ENCODE measurements at regions not wholly inside any gene's neighbourhood (a gene's known extent, or its start where the extent isn't known, plus 50 kb on each side); places are given as distances from the start of the nearest gene placed in this dataset.

GRCh38 chr3:148319960-148320359, 377.7 kb upstream of the AGTR1 start:
- no peaks in the 10 kb centered on the region for H3K4me1 ChIP-seq (ENCODE audit: control insufficient read depth, insufficient read depth, low read length)
- no peaks in the 10 kb centered on the region for H3K36me3 ChIP-seq (ENCODE audit: control insufficient read depth, insufficient read depth, low read length)
- no peaks in the 10 kb centered on the region for H3K27me3 ChIP-seq (ENCODE audit: control insufficient read depth, insufficient read depth, low read length)
- no peak overlapping the region for H3K4me3 ChIP-seq (ENCODE audit: low read length)
- no peak overlapping the region for H3K9ac ChIP-seq (ENCODE audit: low read length)
- no peaks in the 10 kb centered on the region for H3K9me3 ChIP-seq (ENCODE audit: control insufficient read depth, low read length)

GRCh38 chr3:148329481-148330235, 368.0 kb upstream of the AGTR1 start:
- Histone ChIP-seq H3K9ac (ENCODE audit: low read length) (no peak overlapping the region), H3K9me3 (ENCODE audit: control insufficient read depth, low read length) (no peaks in the 10 kb centered on the region), H3K4me1 (ENCODE audit: control insufficient read depth, insufficient read depth, low read length) (no peaks in the 10 kb centered on the region), H3K4me3 (ENCODE audit: low read length) (no peak overlapping the region), H3K27me3 (ENCODE audit: control insufficient read depth, insufficient read depth, low read length) (no peaks in the 10 kb centered on the region), H3K36me3 (ENCODE audit: control insufficient read depth, insufficient read depth, low read length) (no peaks in the 10 kb centered on the region)

DNA sequence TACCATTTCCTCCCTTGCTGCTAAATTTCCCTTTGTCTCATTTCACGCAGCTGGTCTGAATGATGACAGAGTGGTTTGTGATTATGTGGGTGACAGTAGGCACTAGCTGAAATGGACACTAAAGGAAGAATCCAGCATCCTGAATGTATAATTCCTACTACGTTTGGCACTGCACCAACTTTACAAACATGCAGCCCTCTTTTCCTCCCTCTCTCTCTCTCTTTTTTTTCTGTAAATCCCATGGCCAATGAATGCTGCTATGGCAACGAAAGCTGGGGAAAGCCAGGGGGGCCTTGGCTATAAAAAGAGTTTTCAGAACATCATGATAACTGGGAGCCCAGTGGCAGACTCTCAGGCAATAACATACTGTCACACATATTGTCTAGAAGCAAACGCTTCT, 367.2 kb upstream of the AGTR1 start:
- Histone ChIP-seq H3K4me1 (ENCODE audit: control insufficient read depth, insufficient read depth, low read length) (no peaks in the 10 kb centered on the region), H3K9me3 (ENCODE audit: control insufficient read depth, low read length) (no peaks in the 10 kb centered on the region), H3K36me3 (ENCODE audit: control insufficient read depth, insufficient read depth, low read length) (no peaks in the 10 kb centered on the region), H3K27me3 (ENCODE audit: control insufficient read depth, insufficient read depth, low read length) (no peaks in the 10 kb centered on the region), H3K9ac (ENCODE audit: low read length) (no peak overlapping the region), H3K4me3 (ENCODE audit: low read length) (no peak overlapping the region)

DNA sequence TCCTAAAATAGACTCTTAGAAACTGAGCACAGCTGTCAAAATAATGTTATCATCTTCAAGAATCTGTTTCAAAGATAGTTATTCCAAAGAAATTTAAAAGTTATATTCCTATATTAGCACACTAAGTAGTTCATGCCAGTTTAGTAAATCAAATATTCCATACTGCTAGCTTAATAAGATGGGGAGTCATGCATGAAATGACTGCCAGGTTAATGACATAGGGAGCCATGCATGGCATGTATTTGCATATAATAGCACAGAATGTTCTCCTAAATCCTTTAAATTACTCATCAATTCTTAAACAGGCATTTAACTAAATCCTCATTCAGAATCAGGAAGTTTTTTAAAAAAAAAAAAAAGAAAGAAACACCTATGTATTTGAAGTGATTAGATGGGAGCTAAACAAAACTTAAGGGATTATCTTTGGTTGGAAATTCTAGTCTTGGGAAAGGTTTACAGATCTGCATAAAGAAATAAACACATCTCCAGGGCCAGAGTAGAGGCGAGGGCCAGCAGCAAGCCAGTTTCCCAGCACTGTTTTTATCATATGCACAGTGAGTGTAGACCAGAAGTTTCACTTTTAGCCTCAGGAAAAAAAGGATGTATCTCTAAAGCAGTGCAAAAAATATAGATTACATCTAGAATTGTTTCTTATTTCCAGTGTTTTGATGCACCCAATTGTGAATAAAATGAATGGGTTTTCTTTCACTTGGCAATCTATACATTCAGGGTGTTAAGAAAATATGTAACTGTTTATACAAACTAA, 366.4 kb upstream of the AGTR1 start:
- no peak overlapping the region for H3K9ac ChIP-seq (ENCODE audit: low read length)
- H3K4me1 ChIP-seq (ENCODE audit: control insufficient read depth, insufficient read depth, low read length) = no peaks in the 10 kb centered on the region
- no peaks in the 10 kb centered on the region for H3K27me3 ChIP-seq (ENCODE audit: control insufficient read depth, insufficient read depth, low read length)
- H3K9me3 ChIP-seq (ENCODE audit: control insufficient read depth, low read length) = no peaks in the 10 kb centered on the region
- H3K4me3 ChIP-seq (ENCODE audit: low read length) = no peak overlapping the region
- H3K36me3 ChIP-seq (ENCODE audit: control insufficient read depth, insufficient read depth, low read length) = no peaks in the 10 kb centered on the region

- H3K9me3 ChIP-seq (ENCODE audit: control insufficient read depth, low read length) = no peaks in the 10 kb centered on the region
- no peaks in the 10 kb centered on the region for H3K27me3 ChIP-seq (ENCODE audit: control insufficient read depth, insufficient read depth, low read length)
- H3K4me3 ChIP-seq (ENCODE audit: low read length) = no peak overlapping the region
- H3K9ac ChIP-seq (ENCODE audit: low read length) = no peak overlapping the region
- no peaks in the 10 kb centered on the region for H3K36me3 ChIP-seq (ENCODE audit: control insufficient read depth, insufficient read depth, low read length)
- H3K4me1 ChIP-seq (ENCODE audit: control insufficient read depth, insufficient read depth, low read length) = no peaks in the 10 kb centered on the region
Observed at GRCh38 chr3:148332509-148332908, 365.2 kb upstream of the AGTR1 start.

- Histone ChIP-seq H3K27me3 (ENCODE audit: control insufficient read depth, insufficient read depth, low read length) (no peaks in the 10 kb centered on the region), H3K36me3 (ENCODE audit: control insufficient read depth, insufficient read depth, low read length) (no peaks in the 10 kb centered on the region), H3K9me3 (ENCODE audit: control insufficient read depth, low read length) (no peaks in the 10 kb centered on the region), H3K4me3 (ENCODE audit: low read length) (no peak overlapping the region), H3K4me1 (ENCODE audit: control insufficient read depth, insufficient read depth, low read length) (no peaks in the 10 kb centered on the region), H3K9ac (ENCODE audit: low read length) (no peak overlapping the region)
Observed at GRCh38 chr3:148333091-148333490, 364.6 kb upstream of the AGTR1 start.

DNA sequence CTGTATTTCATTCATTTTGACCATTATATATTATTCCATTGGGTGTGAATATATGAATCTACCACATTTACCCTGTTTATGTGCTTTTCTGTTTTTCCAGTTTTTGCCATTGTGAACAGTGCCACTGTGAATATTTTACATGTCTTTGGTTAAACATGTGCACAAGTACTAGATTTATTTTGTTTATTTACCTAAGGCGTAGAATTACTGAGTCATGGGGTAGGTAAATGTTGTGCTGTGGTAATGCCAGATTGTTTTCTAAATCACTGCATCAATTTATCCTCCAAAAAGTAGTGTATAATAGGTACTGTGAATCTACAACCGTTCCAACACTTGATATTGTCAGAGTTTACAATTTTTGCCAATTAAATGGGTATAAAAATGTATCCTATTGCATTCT, 362.1 kb upstream of the AGTR1 start:
- no peaks in the 10 kb centered on the region for H3K9me3 ChIP-seq (ENCODE audit: control insufficient read depth, low read length)
- no peaks in the 10 kb centered on the region for H3K4me1 ChIP-seq (ENCODE audit: control insufficient read depth, insufficient read depth, low read length)

DNA sequence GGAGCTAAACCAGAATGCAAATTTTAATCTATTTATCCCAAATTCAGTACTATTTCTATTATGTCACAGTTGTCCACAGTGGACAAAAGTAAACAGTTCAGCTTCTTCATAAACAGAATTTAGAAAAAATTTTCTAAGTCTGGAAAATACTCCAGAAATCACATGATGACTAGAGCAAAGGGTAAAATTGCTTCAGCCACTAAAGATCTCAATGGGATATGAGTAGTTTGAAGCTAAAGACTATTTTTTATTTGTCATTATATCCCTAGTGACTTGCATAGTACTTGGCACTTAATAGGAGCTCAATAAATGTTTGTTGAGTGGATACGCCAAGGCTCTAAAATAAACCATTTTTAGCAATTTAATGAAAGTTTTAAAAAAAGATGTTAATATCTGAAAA, 354.3 kb upstream of the AGTR1 start:
- no peaks in the 10 kb centered on the region for H3K27me3 ChIP-seq (ENCODE audit: control insufficient read depth, insufficient read depth, low read length)
- H3K4me1 ChIP-seq (ENCODE audit: control insufficient read depth, insufficient read depth, low read length) = no peaks in the 10 kb centered on the region
- no peaks in the 10 kb centered on the region for H3K36me3 ChIP-seq (ENCODE audit: control insufficient read depth, insufficient read depth, low read length)
- no peak overlapping the region for H3K9ac ChIP-seq (ENCODE audit: low read length)
- H3K9me3 ChIP-seq (ENCODE audit: control insufficient read depth, low read length) = no peaks in the 10 kb centered on the region
- H3K4me3 ChIP-seq (ENCODE audit: low read length) = no peak overlapping the region

More for the DNA sequence above, 362.1 kb upstream of the AGTR1 start:
- Histone ChIP-seq H3K9ac (ENCODE audit: low read length) (no peak overlapping the region), H3K36me3 (ENCODE audit: control insufficient read depth, insufficient read depth, low read length) (no peaks in the 10 kb centered on the region), H3K27me3 (ENCODE audit: control insufficient read depth, insufficient read depth, low read length) (no peaks in the 10 kb centered on the region), H3K4me3 (ENCODE audit: low read length) (no peak overlapping the region)

GRCh38 chr3:148344521-148344920, 353.2 kb upstream of the AGTR1 start:
- no peak overlapping the region for H3K4me3 ChIP-seq (ENCODE audit: low read length)
- H3K9ac ChIP-seq (ENCODE audit: low read length) = no peak overlapping the region
- H3K27me3 ChIP-seq (ENCODE audit: control insufficient read depth, insufficient read depth, low read length) = no peaks in the 10 kb centered on the region
- no peaks in the 10 kb centered on the region for H3K36me3 ChIP-seq (ENCODE audit: control insufficient read depth, insufficient read depth, low read length)
- H3K4me1 ChIP-seq (ENCODE audit: control insufficient read depth, insufficient read depth, low read length) = no peaks in the 10 kb centered on the region
- no peaks in the 10 kb centered on the region for H3K9me3 ChIP-seq (ENCODE audit: control insufficient read depth, low read length)

DNA sequence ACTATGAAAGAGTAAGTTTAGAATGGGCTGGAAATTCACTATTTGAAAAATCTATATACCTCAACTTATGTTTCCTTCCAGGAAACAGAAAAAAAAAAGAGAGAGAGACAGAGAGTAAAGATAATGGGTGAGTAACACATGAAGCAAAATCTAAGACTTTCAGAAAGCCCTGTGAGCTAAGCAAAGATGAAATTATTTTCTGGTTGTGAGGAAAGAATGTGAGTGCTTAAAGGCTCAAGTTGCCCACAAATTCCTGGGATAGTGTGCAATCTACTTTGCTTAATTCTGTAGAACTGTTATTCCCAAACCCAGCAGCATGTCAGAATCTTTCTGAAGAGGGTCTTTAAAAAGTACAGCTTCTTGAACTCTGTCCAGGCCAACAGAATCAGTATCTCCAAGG, 337.7 kb upstream of the AGTR1 start:
- Histone ChIP-seq H3K4me3 (ENCODE audit: low read length) (no peak overlapping the region), H3K9me3 (ENCODE audit: control insufficient read depth, low read length) (no peaks in the 10 kb centered on the region), H3K4me1 (ENCODE audit: control insufficient read depth, insufficient read depth, low read length) (no peaks in the 10 kb centered on the region), H3K9ac (ENCODE audit: low read length) (no peak overlapping the region), H3K27me3 (ENCODE audit: control insufficient read depth, insufficient read depth, low read length) (no peaks in the 10 kb centered on the region), H3K36me3 (ENCODE audit: control insufficient read depth, insufficient read depth, low read length) (no peaks in the 10 kb centered on the region)

GRCh38 chr3:148366743-148367410, 330.8 kb upstream of the AGTR1 start:
- no peaks in the 10 kb centered on the region for H3K9me3 ChIP-seq (ENCODE audit: control insufficient read depth, low read length)
- H3K9ac ChIP-seq (ENCODE audit: low read length) = no peak overlapping the region
- H3K27me3 ChIP-seq (ENCODE audit: control insufficient read depth, insufficient read depth, low read length) = no peaks in the 10 kb centered on the region
- no peaks in the 10 kb centered on the region for H3K36me3 ChIP-seq (ENCODE audit: control insufficient read depth, insufficient read depth, low read length)
- H3K4me3 ChIP-seq (ENCODE audit: low read length) = no peak overlapping the region
- H3K4me1 ChIP-seq (ENCODE audit: control insufficient read depth, insufficient read depth, low read length) = no peaks in the 10 kb centered on the region

- no peaks in the 10 kb centered on the region for H3K4me1 ChIP-seq (ENCODE audit: control insufficient read depth, insufficient read depth, low read length)
- no peak overlapping the region for H3K9ac ChIP-seq (ENCODE audit: low read length)
- no peaks in the 10 kb centered on the region for H3K9me3 ChIP-seq (ENCODE audit: control insufficient read depth, low read length)
- H3K36me3 ChIP-seq (ENCODE audit: control insufficient read depth, insufficient read depth, low read length) = no peaks in the 10 kb centered on the region
- H3K4me3 ChIP-seq (ENCODE audit: low read length) = no peak overlapping the region
- H3K27me3 ChIP-seq (ENCODE audit: control insufficient read depth, insufficient read depth, low read length) = no peaks in the 10 kb centered on the region
Observed at GRCh38 chr3:148367756-148368155, 329.9 kb upstream of the AGTR1 start.

Data from mucosa of stomach (tissue), 1 donor.